Activated CD4-positive, alpha-beta T cell treated with anti-CD3 and anti-CD28 coated beads for 48 hours (primary cell): ENCODE measurements at regions not wholly inside any gene's neighbourhood (a gene's known extent, or its start where the extent isn't known, plus 50 kb on each side); places are given as distances from the start of the nearest gene placed in this dataset.
"Not testable (repeated sequence)": the region's sequence is repeated elsewhere in the genome, so short reads cannot be mapped to it uniquely, and the experiment has no call there.

ENCODE experiments used
- DNase-seq: peaks from one replicate; pipeline ENCODE4 v3.0.0-alpha.2; 2020

GRCh38 chr3:74413547-74414241, 200.8 kb downstream of the CNTN3 start:
- no peak for DNase-seq

- DNase-seq = no peak
Measured at GRCh38 chr3:74410276-74410941, 204.1 kb downstream of the CNTN3 start.

- DNase-seq = no peak
Measured at GRCh38 chr3:74409066-74409465, 205.4 kb downstream of the CNTN3 start.

- no peak for DNase-seq
Measured at GRCh38 chr3:74403307-74403706, 211.2 kb downstream of the CNTN3 start.

- DNase-seq = no peak
Measured at GRCh38 chr3:74402821-74403220, 211.6 kb downstream of the CNTN3 start.

- DNase-seq = no peak
Measured at GRCh38 chr3:74393426-74393825, 221.0 kb downstream of the CNTN3 start.

GRCh38 chr3:74390121-74390877, 224.2 kb downstream of the CNTN3 start:
- DNase-seq = no peak

- no peak for DNase-seq
Measured at GRCh38 chr3:74387111-74387735, 227.2 kb downstream of the CNTN3 start.

- DNase-seq = no peak
Measured at GRCh38 chr3:74384159-74384558, 230.3 kb downstream of the CNTN3 start.

GRCh38 chr3:74377669-74378068, 236.8 kb downstream of the CNTN3 start:
- DNase-seq = no peak

GRCh38 chr3:74376323-74376722, 238.1 kb downstream of the CNTN3 start:
- not testable (repeated sequence) for DNase-seq

GRCh38 chr3:74375653-74376052, 238.8 kb downstream of the CNTN3 start:
- DNase-seq = no peak

GRCh38 chr3:74372743-74373142, 241.7 kb downstream of the CNTN3 start:
- no peak for DNase-seq

GRCh38 chr3:74370342-74370741, 244.1 kb downstream of the CNTN3 start:
- no peak for DNase-seq

- no peak for DNase-seq
Measured at GRCh38 chr3:74366331-74366730, 248.1 kb downstream of the CNTN3 start.

GRCh38 chr3:74363346-74363745, 251.1 kb downstream of the CNTN3 start:
- no peak for DNase-seq

GRCh38 chr3:74360406-74360805, 254.1 kb downstream of the CNTN3 start:
- DNase-seq = no peak

GRCh38 chr3:74357881-74358280, 256.6 kb downstream of the CNTN3 start:
- no peak for DNase-seq

- no peak for DNase-seq
Measured at GRCh38 chr3:74353039-74353438, 261.4 kb downstream of the CNTN3 start.

- DNase-seq = no peak
Measured at GRCh38 chr3:74352166-74352565, 262.3 kb downstream of the CNTN3 start.

- DNase-seq = no peak
Measured at GRCh38 chr3:74351213-74351612, 263.2 kb downstream of the CNTN3 start.

GRCh38 chr3:74349015-74349414, 265.4 kb downstream of the CNTN3 start:
- no peak for DNase-seq

- DNase-seq = no peak
Measured at GRCh38 chr3:74347563-74348268, 266.7 kb downstream of the CNTN3 start.
